AG09319 (cell line): ENCODE measurements at regions not wholly inside any gene's neighbourhood (a gene's known extent, or its start where the extent isn't known, plus 50 kb on each side); places are given as distances from the start of the nearest gene placed in this dataset.

Experiments
- DNase-seq: peaks from one replicate; pipeline ENCODE4 v3.0.0-alpha.2; 2010; ENCODE audit warnings: low read depth; ENCODE audit errors: extremely low read depth
- CTCF ChIP-seq: IDR thresholded peaks from 2 replicates; pipeline ENCODE4 v1.5.1; 2011; ENCODE audit warnings: low read depth, mild to moderate bottlenecking, inconsistent platforms, low read length, moderate library complexity

- no peak for TF ChIP-seq CTCF
- no peak for DNase-seq
These were observed 130.3 kb upstream of the ARID2 start for GRCh38 chr12:45599196-45599595.

GRCh38 chr12:45601390-45601789 lies 128.1 kb upstream of the ARID2 start:
- TF ChIP-seq CTCF: no peak
- DNase-seq: no peak

GRCh38 chr12:45601888-45602287 lies 127.6 kb upstream of the ARID2 start:
- no peak for TF ChIP-seq CTCF
- DNase-seq: no peak

- DNase-seq: no peak
- TF ChIP-seq CTCF: no peak
These were observed 123.9 kb upstream of the ARID2 start for GRCh38 chr12:45605624-45606023.

- no peak for DNase-seq
- no peak for TF ChIP-seq CTCF
These were observed 118.4 kb upstream of the ARID2 start for GRCh38 chr12:45611061-45611460.

GRCh38 chr12:45611495-45611894 lies 118.0 kb upstream of the ARID2 start:
- no peak for TF ChIP-seq CTCF
- DNase-seq: no peak

DNA sequence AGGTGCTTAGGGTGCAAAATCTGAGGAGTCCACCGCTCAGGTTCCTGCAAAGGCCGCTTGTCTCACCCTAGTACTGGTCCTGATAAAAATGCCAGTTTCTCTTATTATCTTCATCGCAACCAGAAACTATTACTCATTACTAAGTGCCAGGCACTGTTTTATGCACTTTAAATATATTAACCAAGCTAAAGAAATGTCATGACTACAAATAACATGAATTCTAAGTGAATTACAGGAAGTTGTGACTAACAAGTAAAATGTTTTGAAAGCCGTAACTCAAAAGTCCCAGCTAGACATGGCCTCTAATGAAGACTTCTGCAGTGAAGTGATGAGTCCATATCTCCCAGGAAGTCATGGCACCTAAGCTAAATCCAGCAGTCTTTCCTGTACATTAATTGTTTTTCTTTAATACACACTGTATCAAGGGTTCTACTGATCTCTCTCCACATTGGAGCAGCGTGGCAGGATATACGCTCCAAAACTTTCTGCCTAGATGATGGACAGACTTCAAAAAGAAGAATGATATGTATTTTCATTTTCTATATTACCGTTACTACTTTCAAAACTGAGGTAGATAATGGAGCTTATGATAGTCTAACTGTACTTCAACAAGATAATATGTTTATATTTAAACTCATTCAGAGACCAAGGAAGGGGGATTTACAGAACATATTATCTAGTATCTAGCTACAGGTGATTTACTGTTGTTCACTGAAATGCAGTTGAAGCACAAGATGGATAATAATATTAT lies 117.3 kb upstream of the ARID2 start:
- no peak for TF ChIP-seq CTCF
- no peak for DNase-seq
